AG09309 (cell line): ENCODE measurements at regions not wholly inside any gene's neighbourhood (a gene's known extent, or its start where the extent isn't known, plus 50 kb on each side); places are given as distances from the start of the nearest gene placed in this dataset.

Experiments
- DNase-seq: peaks from one replicate; pipeline ENCODE4 v3.0.0-alpha.2; 2010; ENCODE audit warnings: low read depth
- H3K4me3 ChIP-seq: 2 replicates; pipeline ENCODE4 v1.5.1; 2011; ENCODE audit warnings: mild to moderate bottlenecking, low read depth, low read length, moderate library complexity; ENCODE audit not compliant: control insufficient read depth
- CTCF ChIP-seq: IDR thresholded peaks from 2 replicates; pipeline ENCODE4 v1.5.1; 2011; ENCODE audit warnings: mild to moderate bottlenecking, low read depth, low read length, inconsistent platforms; ENCODE audit not compliant: insufficient read depth, control insufficient read depth; ENCODE audit errors: missing control alignments

- TF ChIP-seq CTCF = no peak
- no peak for DNase-seq
- no peak overlapping the region for H3K4me3 ChIP-seq
Measured at GRCh38 chr2:16615687-16616615, 49.7 kb downstream of the CYRIA start.

GRCh38 chr2:16615246-16615645 is 50.4 kb downstream of the CYRIA start:
- no peak for TF ChIP-seq CTCF
- no peak for DNase-seq
- no peak overlapping the region for H3K4me3 ChIP-seq

- TF ChIP-seq CTCF = no peak
Measured at GRCh38 chr2:16614314-16614860, 51.2 kb downstream of the CYRIA start.

GRCh38 chr2:16613539-16614011 is 52.1 kb downstream of the CYRIA start:
- DNase-seq = no peak
- peak; percentile 38 for TF ChIP-seq CTCF
- H3K4me3 ChIP-seq = no peak overlapping the region

More at GRCh38 chr2:16614314-16614860, 51.2 kb downstream of the CYRIA start:
- H3K4me3 ChIP-seq = no peak overlapping the region
- no peak for DNase-seq

GRCh38 chr2:16612490-16612889 is 53.1 kb downstream of the CYRIA start:
- H3K4me3 ChIP-seq = no peak overlapping the region
- TF ChIP-seq CTCF = no peak
- DNase-seq = no peak

GRCh38 chr2:16609786-16610185 is 55.8 kb downstream of the CYRIA start:
- no peak for DNase-seq
- no peak overlapping the region for H3K4me3 ChIP-seq
- TF ChIP-seq CTCF = no peak
